UCSD-AML1 (cell line): ENCODE measurements at regions not wholly inside any gene's neighbourhood (a gene's known extent, or its start where the extent isn't known, plus 50 kb on each side); places are given as distances from the start of the nearest gene placed in this dataset.
"Not testable (repeated sequence)": the region's sequence is repeated elsewhere in the genome, so short reads cannot be mapped to it uniquely, and the experiment has no call there.

Experiments used
- DNase-seq: peaks from one replicate; lab custom pipeline; 2025; ENCODE audit not compliant: unreplicated experiment; lab: John Stamatoyannopoulos, UW

GRCh38 chr7:80298201-80298600 is 163.6 kb downstream of the GNAI1 start:
- DNase-seq = no peak

GRCh38 chr7:80294346-80294745 is 159.7 kb downstream of the GNAI1 start:
- DNase-seq = no peak

GRCh38 chr7:80292634-80293033 is 158.0 kb downstream of the GNAI1 start:
- DNase-seq = not testable (repeated sequence)

- peak; percentile 19 for DNase-seq
These were observed 153.8 kb downstream of the GNAI1 start for GRCh38 chr7:80288175-80289122.

GRCh38 chr7:80287400-80288174 is 153.0 kb downstream of the GNAI1 start:
- DNase-seq = peak; percentile 9

GRCh38 chr7:80286611-80287010 is 152.0 kb downstream of the GNAI1 start:
- no peak for DNase-seq

- no peak for DNase-seq
These were observed 150.2 kb downstream of the GNAI1 start for GRCh38 chr7:80284855-80285254.

GRCh38 chr7:80279760-80280159 is 145.1 kb downstream of the GNAI1 start:
- DNase-seq = no peak

- no peak for DNase-seq
These were observed 144.1 kb downstream of the GNAI1 start for GRCh38 chr7:80278737-80279136.

GRCh38 chr7:80277434-80278427 is 143.1 kb downstream of the GNAI1 start:
- no peak for DNase-seq
